ENCODE measurements at regions not wholly inside any gene's neighbourhood (a gene's known extent, or its start where the extent isn't known, plus 50 kb on each side); places are given as distances from the start of the nearest gene placed in this dataset.
"Not testable (repeated sequence)": the region's sequence is repeated elsewhere in the genome, so short reads cannot be mapped to it uniquely, and the experiment has no call there.

DNA sequence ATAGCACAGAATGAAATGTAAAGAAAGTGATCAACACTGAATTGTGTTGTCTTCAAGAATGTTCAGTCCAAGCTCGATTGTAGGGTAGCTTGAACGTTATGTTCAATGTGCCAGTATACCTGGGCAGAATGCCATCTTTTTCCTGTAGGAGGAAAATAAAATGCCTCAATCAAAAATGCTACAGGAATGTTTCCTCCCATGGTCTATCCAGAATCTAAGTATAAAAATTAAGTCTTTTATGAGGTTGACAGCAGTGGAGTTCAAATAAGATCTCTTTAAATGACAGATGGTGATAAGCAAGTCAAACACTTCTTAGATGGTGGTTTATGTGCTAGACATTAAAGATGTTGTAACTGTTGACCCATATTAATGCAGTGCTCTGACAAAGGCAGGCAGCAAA is 488.6 kb downstream of the CSNK1G3 start:
- Histone ChIP-seq H3K27ac (ENCODE audit: low read depth in 2 of 2, low read length in 1 of 2) (no peak overlapping the region), H3K27me3 (ENCODE audit: control insufficient read depth in 1 of 2, insufficient read depth in 2 of 2, low read length in 2 of 2) (no peaks in the 10 kb centered on the region), H3K36me3 (ENCODE audit: control insufficient read depth in 2 of 2, insufficient read depth in 2 of 2, low read length in 1 of 2) (no peaks in the 10 kb centered on the region), H3K4me3 (ENCODE audit: low read depth in 1 of 2, low read length in 2 of 2) (no peak overlapping the region), H3K9me3 (ENCODE audit: control insufficient read depth in 2 of 2, insufficient read depth in 1 of 2, low read depth in 1 of 2, low read length in 1 of 2) (no peaks in the 10 kb centered on the region), H3K4me1 (ENCODE audit: control insufficient read depth in 2 of 2, insufficient read depth in 2 of 2, low read length in 1 of 2) (no peaks in the 10 kb centered on the region)
- 24 to 25% methylated on average over 2 of the region's 2 CpGs for WGBS, 2 donors

DNA sequence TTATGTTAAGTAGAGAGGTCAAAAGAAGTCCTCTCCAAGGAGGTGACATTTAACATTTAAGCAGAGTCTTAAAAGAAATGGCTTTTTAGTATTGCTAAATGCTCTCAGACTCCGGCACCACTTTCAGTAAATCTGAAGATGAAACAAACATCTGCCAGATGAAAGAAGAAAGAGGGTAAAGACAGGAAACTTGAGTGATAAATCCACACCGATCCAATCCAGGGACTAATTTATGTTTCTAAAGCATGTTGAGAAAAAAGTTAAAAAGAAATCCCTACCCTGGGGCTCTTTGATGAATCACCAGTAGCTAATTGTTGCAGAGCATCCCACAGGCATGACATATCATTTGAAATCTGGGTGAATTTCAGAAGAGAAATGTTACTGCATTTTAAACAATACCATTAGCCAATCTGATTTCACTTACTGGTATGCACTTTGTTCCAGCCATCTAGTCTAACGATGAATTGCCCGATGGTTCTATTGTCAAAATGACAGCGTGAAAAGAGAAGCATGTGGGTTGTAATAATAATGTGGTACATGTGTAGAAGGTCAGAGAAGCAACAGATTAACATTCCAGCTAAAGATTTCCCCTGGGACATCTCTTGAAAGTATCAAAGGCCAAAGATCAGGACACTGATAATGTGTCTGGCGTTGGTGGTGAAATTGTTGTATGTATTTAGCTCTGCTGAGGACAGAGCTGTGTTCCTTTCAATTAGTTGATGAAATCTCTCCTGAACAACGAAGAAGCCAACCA is 485.7 kb downstream of the CSNK1G3 start:
- WGBS, 2 donors: 19 to 32% methylated on average over 7 of the region's 7 CpGs
- no peaks in the 10 kb centered on the region for H3K4me1 ChIP-seq (ENCODE audit: control insufficient read depth in 2 of 2, insufficient read depth in 2 of 2, low read length in 1 of 2)
- no peaks in the 10 kb centered on the region for H3K36me3 ChIP-seq (ENCODE audit: control insufficient read depth in 2 of 2, insufficient read depth in 2 of 2, low read length in 1 of 2)
- H3K27ac ChIP-seq (ENCODE audit: low read depth in 2 of 2, low read length in 1 of 2): no peak overlapping the region
- no peaks in the 10 kb centered on the region for H3K27me3 ChIP-seq (ENCODE audit: control insufficient read depth in 1 of 2, insufficient read depth in 2 of 2, low read length in 2 of 2)
- H3K9me3 ChIP-seq (ENCODE audit: control insufficient read depth in 2 of 2, insufficient read depth in 1 of 2, low read depth in 1 of 2, low read length in 1 of 2): no peaks in the 10 kb centered on the region
- no peak overlapping the region for H3K4me3 ChIP-seq (ENCODE audit: low read depth in 1 of 2, low read length in 2 of 2)

DNA sequence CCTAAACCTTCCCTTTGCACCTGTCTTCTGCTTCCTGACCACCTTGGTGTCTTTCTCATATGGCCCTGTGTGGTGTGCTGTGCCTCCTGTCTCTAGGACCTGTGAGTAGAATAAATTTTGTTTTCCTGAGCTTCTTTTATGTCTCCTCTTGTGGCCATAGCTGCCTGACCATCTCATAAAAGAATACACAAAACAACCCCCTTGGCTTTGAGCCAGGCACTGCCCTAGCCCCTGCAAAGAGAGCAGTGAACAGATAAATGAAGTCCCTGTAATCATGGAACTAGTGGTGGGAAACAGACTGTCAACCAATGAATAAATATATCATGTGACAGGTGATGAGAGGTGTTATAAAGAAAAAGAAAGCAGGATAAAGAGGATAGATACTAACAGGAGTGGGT is 485.1 kb downstream of the CSNK1G3 start:
- Histone ChIP-seq H3K4me1 (ENCODE audit: control insufficient read depth in 2 of 2, insufficient read depth in 2 of 2, low read length in 1 of 2) (no peaks in the 10 kb centered on the region), H3K36me3 (ENCODE audit: control insufficient read depth in 2 of 2, insufficient read depth in 2 of 2, low read length in 1 of 2) (no peaks in the 10 kb centered on the region), H3K27ac (ENCODE audit: low read depth in 2 of 2, low read length in 1 of 2) (no peak overlapping the region), H3K9me3 (ENCODE audit: control insufficient read depth in 2 of 2, insufficient read depth in 1 of 2, low read depth in 1 of 2, low read length in 1 of 2) (no peaks in the 10 kb centered on the region), H3K27me3 (ENCODE audit: control insufficient read depth in 1 of 2, insufficient read depth in 2 of 2, low read length in 2 of 2) (no peaks in the 10 kb centered on the region), H3K4me3 (ENCODE audit: low read depth in 1 of 2, low read length in 2 of 2) (no peak overlapping the region)

DNA sequence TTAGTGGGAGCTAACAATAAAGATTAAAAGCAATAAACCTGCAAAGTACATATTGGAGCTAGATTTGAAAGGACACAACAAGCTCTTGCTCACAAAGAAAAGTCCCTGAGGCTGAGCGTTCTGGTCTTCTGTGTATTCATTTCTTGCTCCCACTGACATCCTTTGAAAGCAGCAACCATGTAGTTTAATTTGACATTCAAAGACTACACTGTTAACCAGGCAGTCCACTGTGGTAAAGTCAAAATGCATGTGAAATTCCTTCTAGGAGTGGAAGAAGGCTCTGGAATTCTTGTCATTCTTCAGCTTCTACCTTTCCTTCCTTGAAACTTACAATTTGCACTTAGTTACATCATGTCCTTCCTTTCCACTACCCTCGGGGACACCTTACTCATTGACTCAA is 480.7 kb downstream of the CSNK1G3 start:
- no peaks in the 10 kb centered on the region for H3K4me1 ChIP-seq (ENCODE audit: control insufficient read depth in 2 of 2, insufficient read depth in 2 of 2, low read length in 1 of 2)
- no peaks in the 10 kb centered on the region for H3K27me3 ChIP-seq (ENCODE audit: control insufficient read depth in 1 of 2, insufficient read depth in 2 of 2, low read length in 2 of 2)
- no peak overlapping the region for H3K27ac ChIP-seq (ENCODE audit: low read depth in 2 of 2, low read length in 1 of 2)
- no peak overlapping the region for H3K4me3 ChIP-seq (ENCODE audit: low read depth in 1 of 2, low read length in 2 of 2)
- 64 to 79% methylated on average over 2 of the region's 2 CpGs for WGBS, 2 donors
- H3K9me3 ChIP-seq (ENCODE audit: control insufficient read depth in 2 of 2, insufficient read depth in 1 of 2, low read depth in 1 of 2, low read length in 1 of 2): no peaks in the 10 kb centered on the region
- no peaks in the 10 kb centered on the region for H3K36me3 ChIP-seq (ENCODE audit: control insufficient read depth in 2 of 2, insufficient read depth in 2 of 2, low read length in 1 of 2)

DNA sequence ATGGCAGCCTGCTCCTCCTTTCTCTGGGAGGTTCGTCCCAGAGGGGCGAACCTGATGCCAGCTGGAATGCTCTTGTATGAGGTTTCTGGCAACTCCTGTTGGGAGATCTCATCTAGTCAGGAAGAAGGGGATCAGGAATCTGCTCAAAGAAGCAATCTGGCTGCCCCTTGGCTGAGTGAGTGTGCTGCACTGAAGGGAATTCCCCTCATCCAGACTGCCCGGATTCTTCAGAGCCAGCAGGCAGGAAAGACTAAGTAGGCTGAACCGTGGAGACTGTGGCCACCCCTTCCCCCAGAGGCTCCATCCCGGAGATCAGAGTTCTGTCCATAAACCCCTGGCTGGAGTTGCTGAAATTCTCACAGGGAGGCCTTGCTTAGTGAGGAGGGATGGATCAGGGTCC is 476.0 kb downstream of the CSNK1G3 start:
- 74 to 80% methylated on average over 5 of the region's 5 CpGs for WGBS, 2 donors
- no peaks in the 10 kb centered on the region for H3K27me3 ChIP-seq (ENCODE audit: control insufficient read depth in 1 of 2, insufficient read depth in 2 of 2, low read length in 2 of 2)
- no peak overlapping the region for H3K27ac ChIP-seq (ENCODE audit: low read depth in 2 of 2, low read length in 1 of 2)

DNA sequence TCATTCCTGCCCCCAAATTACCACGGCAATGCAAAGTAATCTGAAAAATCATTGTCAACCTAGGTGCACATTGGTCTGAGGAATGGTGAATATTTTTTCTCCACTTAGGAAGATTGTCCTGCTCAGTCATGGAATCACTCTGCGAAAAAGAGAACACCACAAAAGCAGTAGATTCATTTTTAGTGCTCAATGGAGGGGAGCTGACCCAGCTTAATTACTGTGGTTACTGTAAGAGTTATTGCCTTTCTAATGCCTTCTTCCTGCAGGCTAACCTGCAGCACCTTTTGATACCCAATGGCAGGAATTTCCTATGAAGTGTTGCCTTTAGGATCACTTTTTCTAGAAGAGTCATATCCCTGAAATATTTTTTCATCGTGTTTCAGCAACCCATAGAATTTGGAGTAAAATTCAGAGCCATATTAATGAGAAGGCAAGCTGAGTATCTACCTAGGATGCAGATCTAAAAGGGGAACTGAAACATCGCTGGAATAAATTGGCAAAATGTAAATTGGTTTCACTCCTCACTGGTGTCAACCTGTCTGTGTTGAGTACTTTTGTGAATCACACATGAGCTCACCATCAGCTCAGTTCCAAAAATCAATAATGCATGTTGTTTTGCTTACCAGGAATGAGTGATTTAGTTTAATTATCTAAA is 464.5 kb downstream of the CSNK1G3 start:
- WGBS, 2 donors: 77 to 78% methylated on average over 4 of the region's 4 CpGs
- H3K4me3 ChIP-seq (ENCODE audit: low read depth in 1 of 2, low read length in 2 of 2): no peak overlapping the region
- peaks cover 0 to 3% of the 10 kb centered on the region in 2 donors for H3K9me3 ChIP-seq (ENCODE audit: control insufficient read depth in 2 of 2, insufficient read depth in 1 of 2, low read depth in 1 of 2, low read length in 1 of 2)
- H3K27ac ChIP-seq (ENCODE audit: low read depth in 2 of 2, low read length in 1 of 2): no peak overlapping the region
- no peaks in the 10 kb centered on the region for H3K27me3 ChIP-seq (ENCODE audit: control insufficient read depth in 1 of 2, insufficient read depth in 2 of 2, low read length in 2 of 2)
- H3K36me3 ChIP-seq (ENCODE audit: control insufficient read depth in 2 of 2, insufficient read depth in 2 of 2, low read length in 1 of 2): no peaks in the 10 kb centered on the region
- no peaks in the 10 kb centered on the region for H3K4me1 ChIP-seq (ENCODE audit: control insufficient read depth in 2 of 2, insufficient read depth in 2 of 2, low read length in 1 of 2)

More for the DNA sequence above, 476.0 kb downstream of the CSNK1G3 start:
- Histone ChIP-seq H3K4me1 (ENCODE audit: control insufficient read depth in 2 of 2, insufficient read depth in 2 of 2, low read length in 1 of 2) (no peaks in the 10 kb centered on the region), H3K4me3 (ENCODE audit: low read depth in 1 of 2, low read length in 2 of 2) (no peak overlapping the region), H3K9me3 (ENCODE audit: control insufficient read depth in 2 of 2, insufficient read depth in 1 of 2, low read depth in 1 of 2, low read length in 1 of 2) (no peaks in the 10 kb centered on the region), H3K36me3 (ENCODE audit: control insufficient read depth in 2 of 2, insufficient read depth in 2 of 2, low read length in 1 of 2) (no peaks in the 10 kb centered on the region)

DNA sequence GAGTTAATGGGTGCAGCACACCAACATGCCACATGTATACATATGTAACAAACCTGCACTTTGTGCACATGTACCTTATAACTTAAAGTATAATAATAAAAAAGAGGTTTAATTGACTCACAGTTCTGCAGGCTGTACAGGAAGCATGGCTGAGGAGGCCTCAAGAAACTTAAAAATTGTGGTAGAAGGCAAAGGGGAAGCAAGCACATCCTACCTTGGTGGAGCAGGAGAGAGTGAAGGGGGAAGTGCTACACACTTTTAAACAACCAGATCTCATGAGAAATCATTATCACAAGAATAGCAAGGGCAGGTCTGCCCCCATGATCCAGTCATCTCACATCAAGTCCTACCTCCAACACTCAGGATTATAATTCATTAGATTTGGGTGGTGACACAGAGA is 463.5 kb downstream of the CSNK1G3 start:
- H3K27ac ChIP-seq (ENCODE audit: low read depth in 2 of 2, low read length in 1 of 2); H3K36me3 ChIP-seq (ENCODE audit: control insufficient read depth in 2 of 2, insufficient read depth in 2 of 2, low read length in 1 of 2); H3K9me3 ChIP-seq (ENCODE audit: control insufficient read depth in 2 of 2, insufficient read depth in 1 of 2, low read depth in 1 of 2, low read length in 1 of 2); H3K4me1 ChIP-seq (ENCODE audit: control insufficient read depth in 2 of 2, insufficient read depth in 2 of 2, low read length in 1 of 2); H3K4me3 ChIP-seq (ENCODE audit: low read depth in 1 of 2, low read length in 2 of 2); H3K27me3 ChIP-seq (ENCODE audit: control insufficient read depth in 1 of 2, insufficient read depth in 2 of 2, low read length in 2 of 2): not testable (repeated sequence)

DNA sequence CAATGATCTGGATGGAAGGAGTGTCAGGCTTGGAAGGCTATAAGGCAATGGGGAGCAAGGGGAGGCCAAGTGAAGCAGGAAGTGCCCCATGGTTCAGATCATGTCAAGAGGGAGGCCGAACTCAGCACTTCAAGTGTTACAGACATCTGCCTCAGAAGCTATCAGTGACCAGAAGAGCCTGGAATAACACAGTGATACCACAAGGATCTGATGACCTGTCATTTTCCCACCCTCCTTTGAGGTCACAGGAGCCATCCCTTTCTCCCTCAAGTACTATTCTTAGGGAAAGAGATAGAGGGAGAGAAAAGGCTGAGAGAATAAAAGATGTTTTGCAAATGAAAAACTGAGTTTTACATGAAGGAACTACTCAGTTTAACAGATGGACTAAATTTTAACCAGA is 454.8 kb downstream of the CSNK1G3 start:
- Histone ChIP-seq H3K4me3 (ENCODE audit: low read depth in 1 of 2, low read length in 2 of 2) (no peak overlapping the region), H3K4me1 (ENCODE audit: control insufficient read depth in 2 of 2, insufficient read depth in 2 of 2, low read length in 1 of 2) (no peaks in the 10 kb centered on the region), H3K27ac (ENCODE audit: low read depth in 2 of 2, low read length in 1 of 2) (no peak overlapping the region), H3K9me3 (ENCODE audit: control insufficient read depth in 2 of 2, insufficient read depth in 1 of 2, low read depth in 1 of 2, low read length in 1 of 2) (no peaks in the 10 kb centered on the region), H3K36me3 (ENCODE audit: control insufficient read depth in 2 of 2, insufficient read depth in 2 of 2, low read length in 1 of 2) (no peaks in the 10 kb centered on the region), H3K27me3 (ENCODE audit: control insufficient read depth in 1 of 2, insufficient read depth in 2 of 2, low read length in 2 of 2) (no peaks in the 10 kb centered on the region)
- WGBS, 2 donors: 95% methylated on average over 1 of the region's 1 CpG

DNA sequence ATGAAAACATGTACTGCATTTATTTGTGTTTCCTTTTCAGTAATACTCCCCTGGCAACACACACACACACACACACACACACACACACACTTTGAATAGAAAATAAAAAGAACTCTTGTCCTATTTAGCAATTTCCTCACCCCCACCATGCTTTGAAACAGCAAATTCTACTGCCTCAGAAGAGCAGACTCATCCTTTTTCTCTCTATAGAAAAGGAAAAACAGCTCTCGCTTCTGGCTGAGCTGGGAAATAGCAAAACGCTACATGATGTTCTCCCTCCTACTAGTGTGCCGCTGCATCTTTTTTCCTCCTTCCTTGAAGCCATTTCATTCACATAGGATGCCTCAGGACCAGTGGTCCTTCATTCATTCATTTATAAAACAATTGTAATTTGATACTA is 453.6 kb downstream of the CSNK1G3 start:
- Histone ChIP-seq H3K4me1 (ENCODE audit: control insufficient read depth in 2 of 2, insufficient read depth in 2 of 2, low read length in 1 of 2) (no peaks in the 10 kb centered on the region), H3K27me3 (ENCODE audit: control insufficient read depth in 1 of 2, insufficient read depth in 2 of 2, low read length in 2 of 2) (no peaks in the 10 kb centered on the region), H3K36me3 (ENCODE audit: control insufficient read depth in 2 of 2, insufficient read depth in 2 of 2, low read length in 1 of 2) (no peaks in the 10 kb centered on the region), H3K4me3 (ENCODE audit: low read depth in 1 of 2, low read length in 2 of 2) (no peak overlapping the region), H3K27ac (ENCODE audit: low read depth in 2 of 2, low read length in 1 of 2) (no peak overlapping the region), H3K9me3 (ENCODE audit: control insufficient read depth in 2 of 2, insufficient read depth in 1 of 2, low read depth in 1 of 2, low read length in 1 of 2) (no peaks in the 10 kb centered on the region)
- WGBS, 2 donors: 88 to 95% methylated on average over 3 of the region's 3 CpGs

DNA sequence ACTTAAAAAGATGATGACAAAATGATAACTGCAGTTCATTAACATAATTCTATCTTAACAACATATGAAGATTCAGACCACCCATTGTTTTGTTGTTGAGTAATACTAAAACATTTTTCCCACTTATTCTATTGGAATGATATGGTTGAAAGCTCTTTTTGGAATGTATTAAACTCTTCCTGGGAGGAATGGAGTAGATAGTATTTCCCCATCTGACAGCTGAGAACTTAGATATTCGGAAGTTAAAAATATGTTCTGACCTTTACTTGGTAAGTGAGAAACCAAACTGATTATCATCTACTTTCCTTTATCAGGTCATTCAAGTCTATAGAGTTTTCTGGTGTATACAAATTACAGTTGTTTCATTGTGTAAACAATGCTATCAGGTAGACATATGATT is 452.9 kb downstream of the CSNK1G3 start:
- no peak overlapping the region for H3K27ac ChIP-seq (ENCODE audit: low read depth in 2 of 2, low read length in 1 of 2)
- no peaks in the 10 kb centered on the region for H3K36me3 ChIP-seq (ENCODE audit: control insufficient read depth in 2 of 2, insufficient read depth in 2 of 2, low read length in 1 of 2)
- no peaks in the 10 kb centered on the region for H3K4me1 ChIP-seq (ENCODE audit: control insufficient read depth in 2 of 2, insufficient read depth in 2 of 2, low read length in 1 of 2)
- no peaks in the 10 kb centered on the region for H3K9me3 ChIP-seq (ENCODE audit: control insufficient read depth in 2 of 2, insufficient read depth in 1 of 2, low read depth in 1 of 2, low read length in 1 of 2)
- no peaks in the 10 kb centered on the region for H3K27me3 ChIP-seq (ENCODE audit: control insufficient read depth in 1 of 2, insufficient read depth in 2 of 2, low read length in 2 of 2)
- 83 to 88% methylated on average over 1 of the region's 1 CpG for WGBS, 2 donors
- no peak overlapping the region for H3K4me3 ChIP-seq (ENCODE audit: low read depth in 1 of 2, low read length in 2 of 2)

Measured in esophagus (tissue), 2 donors.